HepG2 (cell line): ENCODE measurements at regions not wholly inside any gene's neighbourhood (a gene's known extent, or its start where the extent isn't known, plus 50 kb on each side); places are given as distances from the start of the nearest gene placed in this dataset.

ENCODE experiments used
- DNMT3B ChIP-seq: conservative IDR thresholded peaks from 2 replicates; pipeline ENCODE4 v1.6.1; 2016; ENCODE audit warnings: missing biosample characterization, control low read depth
- ESRRA ChIP-seq: sonication (generic); formaldehyde crosslinking; IDR thresholded peaks from 2 replicates; pipeline ENCODE4 v1.5.1; 2020; ENCODE audit warnings: mild to moderate bottlenecking, low read depth, missing genetic modification reagents
- FOXO1 ChIP-seq: sonication (generic); formaldehyde crosslinking; IDR thresholded peaks from 2 replicates; pipeline ENCODE4 v1.4.0; 2020; ENCODE audit warnings: missing genetic modification reagents
- GRHL1 ChIP-seq: sonication (generic); formaldehyde crosslinking; conservative IDR thresholded peaks from 2 replicates; pipeline ENCODE4 v1.8.0; 2022; ENCODE audit warnings: missing genetic modification reagents
- HNF4G ChIP-seq, 2 experiments: sonication (generic) in 1 of 2; formaldehyde crosslinking in 1 of 2; IDR thresholded peaks; 2 replicates each; pipeline versions ENCODE4 v1.4.0 to v1.6.1; 2011 to 2020; ENCODE audit warnings: borderline replicate concordance in 2 of 2, low read depth in 2 of 2, mild to moderate bottlenecking in 2 of 2, low read length in 1 of 2, missing genetic modification reagents in 1 of 2, moderate library complexity in 1 of 2
- KLF9 ChIP-seq: IDR thresholded peaks from 2 replicates; pipeline ENCODE4 v1.6.1; 2016; ENCODE audit warnings: low read depth
- MIER2 ChIP-seq: IDR thresholded peaks from 2 replicates; pipeline ENCODE4 v1.6.1; 2016; ENCODE audit warnings: missing biosample characterization, missing genetic modification reagents
- NCOA1 ChIP-seq: sonication (generic); formaldehyde crosslinking; IDR thresholded peaks from 2 replicates; pipeline ENCODE4 v1.9.0; 2021; ENCODE audit warnings: missing genetic modification reagents
- POLR2A ChIP-seq, 2 experiments: IDR thresholded peaks; 2 replicates each; pipeline ENCODE4 v1.6.1; 2011; ENCODE audit warnings: low read depth in 2 of 2, low read length in 2 of 2, mild to moderate bottlenecking in 1 of 2, moderate library complexity in 1 of 2; ENCODE audit not compliant: insufficient read depth in 1 of 2
- ZNF331 ChIP-seq: sonication (generic); formaldehyde crosslinking; IDR thresholded peaks from 2 replicates; pipeline ENCODE4 v1.4.0; 2020; ENCODE audit warnings: missing genetic modification reagents
- TF ChIP-seq, protein P1 (sequence below): sonication (generic); formaldehyde crosslinking; IDR thresholded peaks from 2 replicates; pipeline ENCODE4 v1.4.0; 2020; ENCODE audit warnings: missing genetic modification reagents

DNA sequence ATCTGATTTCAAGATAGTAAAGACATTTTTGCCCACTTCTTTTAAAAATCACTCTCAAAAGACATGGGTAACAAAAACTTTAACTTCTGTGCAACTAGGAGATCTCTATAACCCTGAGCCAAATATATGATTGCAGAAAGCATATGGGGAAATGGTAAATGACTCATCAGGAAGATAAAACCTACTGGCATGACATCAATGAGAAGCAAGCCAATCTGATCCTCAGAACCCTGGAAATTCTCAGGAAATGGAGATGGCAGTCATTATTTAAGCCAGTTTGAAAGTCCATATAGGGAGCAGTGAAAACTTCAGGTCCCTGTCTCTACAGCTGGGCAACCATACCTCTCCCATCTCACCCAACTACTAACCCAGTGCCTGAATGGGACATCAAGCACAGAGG, 249.7 kb upstream of the NREP start:
- TF ChIP-seq, protein P1, sequence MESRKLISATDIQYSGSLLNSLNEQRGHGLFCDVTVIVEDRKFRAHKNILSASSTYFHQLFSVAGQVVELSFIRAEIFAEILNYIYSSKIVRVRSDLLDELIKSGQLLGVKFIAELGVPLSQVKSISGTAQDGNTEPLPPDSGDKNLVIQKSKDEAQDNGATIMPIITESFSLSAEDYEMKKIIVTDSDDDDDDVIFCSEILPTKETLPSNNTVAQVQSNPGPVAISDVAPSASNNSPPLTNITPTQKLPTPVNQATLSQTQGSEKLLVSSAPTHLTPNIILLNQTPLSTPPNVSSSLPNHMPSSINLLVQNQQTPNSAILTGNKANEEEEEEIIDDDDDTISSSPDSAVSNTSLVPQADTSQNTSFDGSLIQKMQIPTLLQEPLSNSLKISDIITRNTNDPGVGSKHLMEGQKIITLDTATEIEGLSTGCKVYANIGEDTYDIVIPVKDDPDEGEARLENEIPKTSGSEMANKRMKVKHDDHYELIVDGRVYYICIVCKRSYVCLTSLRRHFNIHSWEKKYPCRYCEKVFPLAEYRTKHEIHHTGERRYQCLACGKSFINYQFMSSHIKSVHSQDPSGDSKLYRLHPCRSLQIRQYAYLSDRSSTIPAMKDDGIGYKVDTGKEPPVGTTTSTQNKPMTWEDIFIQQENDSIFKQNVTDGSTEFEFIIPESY = no peak
- TF ChIP-seq KLF9 (no peak), NCOA1 (CRISPR knock-in tag) (no peak), FOXO1 (CRISPR knock-in tag) (no peak), HNF4G (IDR thresholded peaks at IDR 0.05; ENCODE audit: borderline replicate concordance, low read depth, low read length) (no peak), HNF4G (CRISPR knock-in tag; IDR thresholded peaks at IDR 0.05; ENCODE audit: borderline replicate concordance, low read depth) (no peak), ZNF331 (no peak), GRHL1 (CRISPR knock-in tag) (no peak), MIER2 (no peak), DNMT3B (CRISPR knock-in tag) (no peak), ESRRA (CRISPR knock-in tag) (no peak), POLR2A (IDR thresholded peaks at IDR 0.05; ENCODE audit: insufficient read depth in 1 of 2, low read depth in 2 of 2, low read length in 2 of 2) (no peak)
